Mesenchymal stem cell (in vitro differentiated cells and primary cell): ENCODE measurements at regions not wholly inside any gene's neighbourhood (a gene's known extent, or its start where the extent isn't known, plus 50 kb on each side); places are given as distances from the start of the nearest gene placed in this dataset.

Source experiments
- DNase-seq: peaks from one replicate; pipeline ENCODE4 v3.0.0-alpha.2; 2013
- H2AFZ ChIP-seq: one replicate; pipeline ENCODE4 v1.6.1; 2013; ENCODE audit warnings: low read depth, mild to moderate bottlenecking, control low read depth, inconsistent platforms, low read length, moderate library complexity
- H2AK5ac ChIP-seq: 2 replicates; pipeline ENCODE4 v1.6.1; 2013; ENCODE audit warnings: low read length, moderate library complexity, mild to moderate bottlenecking, inconsistent platforms; ENCODE audit not compliant: severe bottlenecking
- H2BK120ac ChIP-seq: one replicate; pipeline ENCODE4 v1.6.1; 2013; ENCODE audit warnings: low read depth, mild to moderate bottlenecking, inconsistent platforms, low read length, moderate library complexity
- H2BK12ac ChIP-seq, 2 experiments: one replicate each; pipeline ENCODE4 v1.6.1; 2013; ENCODE audit warnings: inconsistent platforms in 2 of 2, low read length in 2 of 2, mild to moderate bottlenecking in 2 of 2, moderate library complexity in 2 of 2, control low read depth in 1 of 2
- H2BK15ac ChIP-seq: one replicate; pipeline ENCODE4 v1.6.1; 2013; ENCODE audit warnings: mild to moderate bottlenecking, low read depth, inconsistent platforms; ENCODE audit not compliant: poor library complexity, severe bottlenecking
- H2BK5ac ChIP-seq: 2 replicates; pipeline ENCODE4 v1.6.1; 2013; ENCODE audit warnings: low read depth, mild to moderate bottlenecking, low read length, control low read depth, inconsistent platforms; ENCODE audit not compliant: poor library complexity, severe bottlenecking
- H3K14ac ChIP-seq, 2 experiments: one replicate each; pipeline ENCODE4 v1.6.1; 2013; ENCODE audit warnings: inconsistent platforms in 2 of 2, low read length in 2 of 2, control low read depth in 1 of 2, mild to moderate bottlenecking in 1 of 2, moderate library complexity in 1 of 2
- H3K18ac ChIP-seq, 2 experiments: one replicate each; pipeline ENCODE4 v1.6.1; 2013; ENCODE audit warnings: inconsistent platforms in 2 of 2, low read length in 2 of 2, control low read depth in 1 of 2, low read depth in 1 of 2, mild to moderate bottlenecking in 1 of 2
- H3K23ac ChIP-seq, 2 experiments: one replicate each; pipeline ENCODE4 v1.6.1; 2013; ENCODE audit warnings: inconsistent platforms in 2 of 2, low read length in 2 of 2, mild to moderate bottlenecking in 2 of 2, moderate library complexity in 2 of 2, control low read depth in 1 of 2
- H3K27ac ChIP-seq: 2 replicates; pipeline ENCODE4 v1.5.1; 2013; ENCODE audit warnings: mild to moderate bottlenecking, moderate library complexity, low read length, control low read depth, inconsistent platforms; ENCODE audit not compliant: poor library complexity, severe bottlenecking
- H3K27me3 ChIP-seq, 2 experiments: 2 replicates each; pipeline versions ENCODE4 v1.6.1 to v1.7.0; 2013; ENCODE audit warnings: low read length in 2 of 2, mild to moderate bottlenecking in 2 of 2, moderate library complexity in 2 of 2, control low read depth in 1 of 2, inconsistent platforms in 1 of 2; ENCODE audit not compliant: control insufficient read depth in 1 of 2, insufficient read depth in 1 of 2
- H3K36me3 ChIP-seq, 2 experiments: 2 replicates each; pipeline versions ENCODE4 v1.6.1 to v1.7.0; 2013; ENCODE audit warnings: low read length in 2 of 2, control low read depth in 1 of 2, inconsistent platforms in 1 of 2, low read depth in 1 of 2, mild to moderate bottlenecking in 1 of 2; ENCODE audit not compliant: insufficient read depth in 2 of 2, control insufficient read depth in 1 of 2
- H3K4ac ChIP-seq, 2 experiments: one replicate each; pipeline ENCODE4 v1.6.1; 2013; ENCODE audit warnings: inconsistent platforms in 2 of 2, low read length in 2 of 2, mild to moderate bottlenecking in 2 of 2, moderate library complexity in 2 of 2, control low read depth in 1 of 2, low read depth in 1 of 2
- H3K4me1 ChIP-seq: 2 replicates; pipeline ENCODE4 v1.6.1; 2013; ENCODE audit warnings: low read depth, low read length, control low read depth; ENCODE audit not compliant: control insufficient read depth, insufficient read depth
- H3K4me2 ChIP-seq: 2 replicates; pipeline ENCODE4 v1.6.1; 2013; ENCODE audit warnings: low read length, mild to moderate bottlenecking, inconsistent platforms; ENCODE audit not compliant: poor library complexity, severe bottlenecking
- H3K4me3 ChIP-seq, 2 experiments: 2 replicates each; pipeline versions ENCODE4 v1.5.1 to v1.7.0; 2013; ENCODE audit warnings: low read length in 2 of 2, mild to moderate bottlenecking in 2 of 2, control low read depth in 1 of 2, low read depth in 1 of 2; ENCODE audit not compliant: insufficient read depth in 1 of 2
- H3K79me1 ChIP-seq: replicated peaks from 2 replicates; pipeline ENCODE4 v1.6.1; 2013; ENCODE audit warnings: mild to moderate bottlenecking, control low read depth, low read length, inconsistent platforms; ENCODE audit not compliant: poor library complexity, severe bottlenecking
- H3K9ac ChIP-seq: 2 replicates; pipeline ENCODE4 v1.7.0; 2013; ENCODE audit warnings: mild to moderate bottlenecking, low read length, moderate library complexity
- H3K9me3 ChIP-seq: 2 replicates; pipeline ENCODE4 v1.7.0; 2013; ENCODE audit warnings: mild to moderate bottlenecking, low read length; ENCODE audit not compliant: control insufficient read depth
- H4K8ac ChIP-seq: one replicate; pipeline ENCODE4 v1.6.1; 2013; ENCODE audit warnings: inconsistent platforms, mild to moderate bottlenecking, low read length, moderate library complexity
- H4K91ac ChIP-seq: one replicate; pipeline ENCODE4 v1.6.1; 2013; ENCODE audit warnings: mild to moderate bottlenecking, low read length, inconsistent platforms
- WGBS: methylation state at CpG from one replicate; pipeline ENCODE4 v1.1.7; 2013; ENCODE audit warnings: mixed read lengths; 5-methylcytosine and 5-hydroxymethylcytosine counted together

- H3K36me3 ChIP-seq: no peaks in the 10 kb centered on the region
- H3K79me1 ChIP-seq: no peaks in the 10 kb centered on the region
- no peak for DNase-seq
- no peak overlapping the region for H2BK120ac ChIP-seq
- H2BK12ac ChIP-seq: no peak overlapping the region
- no peak overlapping the region for H4K8ac ChIP-seq
- no peak overlapping the region for H3K4ac ChIP-seq
- H2BK5ac ChIP-seq: no peak overlapping the region
- H3K9ac ChIP-seq: no peak overlapping the region
- H3K14ac ChIP-seq: no peak overlapping the region
- H2AK5ac ChIP-seq: no peak overlapping the region
- no peak overlapping the region for H2AFZ ChIP-seq
- H3K4me1 ChIP-seq: no peaks in the 10 kb centered on the region
- H3K4me2 ChIP-seq: no peak overlapping the region
- H3K9me3 ChIP-seq: no peaks in the 10 kb centered on the region
- H4K91ac ChIP-seq: no peak overlapping the region
- no peak overlapping the region for H3K4me3 ChIP-seq
- no peak overlapping the region for H3K27ac ChIP-seq
- H3K23ac ChIP-seq: no peak overlapping the region
- H3K18ac ChIP-seq: no peak overlapping the region
- H3K27me3 ChIP-seq: no peaks in the 10 kb centered on the region
- H2BK15ac ChIP-seq: no peak overlapping the region
Observed at GRCh38 chr2:21792571-21792970, 668.8 kb downstream of the TDRD15 start.

- Histone ChIP-seq H2AK5ac (no peak overlapping the region), H2BK5ac (no peak overlapping the region), H3K79me1 (no peaks in the 10 kb centered on the region), H2BK12ac (no peak overlapping the region), H2AFZ (no peak overlapping the region), H3K4ac (no peak overlapping the region), H3K27ac (no peak overlapping the region), H4K91ac (no peak overlapping the region), H3K4me2 (no peak overlapping the region), H3K4me1 (no peaks in the 10 kb centered on the region), H3K9me3 (no peaks in the 10 kb centered on the region), H3K4me3 (no peak overlapping the region), H3K9ac (no peak overlapping the region), H2BK120ac (no peak overlapping the region), H3K18ac (no peak overlapping the region), H3K23ac (no peak overlapping the region), H3K27me3 (no peaks in the 10 kb centered on the region), H3K36me3 (no peaks in the 10 kb centered on the region), H3K14ac (no peak overlapping the region), H4K8ac (no peak overlapping the region), H2BK15ac (no peak overlapping the region)
- no peak for DNase-seq
- WGBS: no CpG with 5 or more reads among the region's 1 CpG
Observed at GRCh38 chr2:21793461-21793860, 669.7 kb downstream of the TDRD15 start.

GRCh38 chr2:21794611-21795010 lies 670.8 kb downstream of the TDRD15 start:
- H3K36me3 ChIP-seq: no peaks in the 10 kb centered on the region
- H3K4me1 ChIP-seq: no peaks in the 10 kb centered on the region
- no peak overlapping the region for H3K27ac ChIP-seq
- WGBS: 90% methylated on average over 2 of the region's 2 CpGs
- no peak overlapping the region for H2BK5ac ChIP-seq
- H3K18ac ChIP-seq: no peak overlapping the region
- no peaks in the 10 kb centered on the region for H3K9me3 ChIP-seq
- H3K4ac ChIP-seq: no peak overlapping the region
- no peak overlapping the region for H2BK120ac ChIP-seq
- H3K9ac ChIP-seq: no peak overlapping the region
- no peak overlapping the region for H2BK15ac ChIP-seq
- no peak overlapping the region for H3K4me3 ChIP-seq
- H4K8ac ChIP-seq: no peak overlapping the region
- no peak overlapping the region for H2BK12ac ChIP-seq
- no peak overlapping the region for H2AK5ac ChIP-seq
- H3K4me2 ChIP-seq: no peak overlapping the region
- no peak overlapping the region for H4K91ac ChIP-seq
- H3K79me1 ChIP-seq: no peaks in the 10 kb centered on the region
- H2AFZ ChIP-seq: no peak overlapping the region
- no peak overlapping the region for H3K23ac ChIP-seq
- H3K14ac ChIP-seq: no peak overlapping the region
- no peak for DNase-seq
- no peaks in the 10 kb centered on the region for H3K27me3 ChIP-seq

GRCh38 chr2:21800356-21800755 lies 676.6 kb downstream of the TDRD15 start:
- no peaks in the 10 kb centered on the region for H3K4me1 ChIP-seq
- no peak overlapping the region for H2AFZ ChIP-seq
- no peak overlapping the region for H2AK5ac ChIP-seq
- no peak overlapping the region for H4K91ac ChIP-seq
- DNase-seq: peak; percentile 47
- H3K18ac ChIP-seq: no peak overlapping the region
- no peak overlapping the region for H4K8ac ChIP-seq
- H3K4ac ChIP-seq: no peak overlapping the region
- WGBS: no CpG with 5 or more reads among the region's 1 CpG
- H2BK120ac ChIP-seq: no peak overlapping the region
- no peaks in the 10 kb centered on the region for H3K9me3 ChIP-seq
- H3K27me3 ChIP-seq: no peaks in the 10 kb centered on the region
- H3K14ac ChIP-seq: no peak overlapping the region
- no peak overlapping the region for H3K27ac ChIP-seq
- no peak overlapping the region for H3K23ac ChIP-seq
- no peak overlapping the region for H3K4me3 ChIP-seq
- H3K4me2 ChIP-seq: no peak overlapping the region
- no peak overlapping the region for H3K9ac ChIP-seq
- no peak overlapping the region for H2BK5ac ChIP-seq
- H3K36me3 ChIP-seq: no peaks in the 10 kb centered on the region
- H3K79me1 ChIP-seq: no peaks in the 10 kb centered on the region
- no peak overlapping the region for H2BK12ac ChIP-seq
- H2BK15ac ChIP-seq: no peak overlapping the region
